ENCODE measurements at regions not wholly inside any gene's neighbourhood (a gene's known extent, or its start where the extent isn't known, plus 50 kb on each side); places are given as distances from the start of the nearest gene placed in this dataset.

DNA sequence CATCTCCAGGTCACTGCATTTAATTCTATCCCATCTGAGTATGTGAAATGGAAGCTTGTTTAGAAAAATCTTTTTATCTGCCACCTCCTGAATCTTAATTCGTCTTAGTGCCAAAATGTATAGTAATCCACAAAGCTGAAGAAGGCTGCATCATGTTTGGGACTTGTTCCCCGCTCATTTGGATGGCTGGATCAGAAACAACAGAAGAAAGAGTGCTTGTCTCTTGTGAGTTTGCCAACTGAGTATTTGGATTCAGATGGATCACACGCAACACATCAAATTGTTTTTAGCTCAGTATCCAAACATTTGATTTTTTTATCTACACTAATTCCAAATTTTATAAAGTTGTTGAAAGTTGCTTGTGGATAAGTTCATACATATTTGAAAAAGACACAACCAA is 197.2 kb upstream of the PAPPA start:
- TF ChIP-seq, protein P1, sequence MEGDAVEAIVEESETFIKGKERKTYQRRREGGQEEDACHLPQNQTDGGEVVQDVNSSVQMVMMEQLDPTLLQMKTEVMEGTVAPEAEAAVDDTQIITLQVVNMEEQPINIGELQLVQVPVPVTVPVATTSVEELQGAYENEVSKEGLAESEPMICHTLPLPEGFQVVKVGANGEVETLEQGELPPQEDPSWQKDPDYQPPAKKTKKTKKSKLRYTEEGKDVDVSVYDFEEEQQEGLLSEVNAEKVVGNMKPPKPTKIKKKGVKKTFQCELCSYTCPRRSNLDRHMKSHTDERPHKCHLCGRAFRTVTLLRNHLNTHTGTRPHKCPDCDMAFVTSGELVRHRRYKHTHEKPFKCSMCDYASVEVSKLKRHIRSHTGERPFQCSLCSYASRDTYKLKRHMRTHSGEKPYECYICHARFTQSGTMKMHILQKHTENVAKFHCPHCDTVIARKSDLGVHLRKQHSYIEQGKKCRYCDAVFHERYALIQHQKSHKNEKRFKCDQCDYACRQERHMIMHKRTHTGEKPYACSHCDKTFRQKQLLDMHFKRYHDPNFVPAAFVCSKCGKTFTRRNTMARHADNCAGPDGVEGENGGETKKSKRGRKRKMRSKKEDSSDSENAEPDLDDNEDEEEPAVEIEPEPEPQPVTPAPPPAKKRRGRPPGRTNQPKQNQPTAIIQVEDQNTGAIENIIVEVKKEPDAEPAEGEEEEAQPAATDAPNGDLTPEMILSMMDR (IDR thresholded peaks at IDR 0.05; ENCODE audit: low read depth, low read length, missing input control) = no peak
- no peak for TF ChIP-seq YY1 (IDR thresholded peaks at IDR 0.05)
- TF ChIP-seq, protein P2, sequence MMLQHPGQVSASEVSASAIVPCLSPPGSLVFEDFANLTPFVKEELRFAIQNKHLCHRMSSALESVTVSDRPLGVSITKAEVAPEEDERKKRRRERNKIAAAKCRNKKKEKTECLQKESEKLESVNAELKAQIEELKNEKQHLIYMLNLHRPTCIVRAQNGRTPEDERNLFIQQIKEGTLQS (IDR thresholded peaks at IDR 0.05) = no peak
- TF ChIP-seq GABPA (IDR thresholded peaks at IDR 0.05 in 1 of 2, conservative IDR thresholded peaks at IDR 0.05 in 1 of 2) = no peak
- no peak for TF ChIP-seq FOXA2 (IDR thresholded peaks at IDR 0.05)
- TF ChIP-seq, protein P3, sequence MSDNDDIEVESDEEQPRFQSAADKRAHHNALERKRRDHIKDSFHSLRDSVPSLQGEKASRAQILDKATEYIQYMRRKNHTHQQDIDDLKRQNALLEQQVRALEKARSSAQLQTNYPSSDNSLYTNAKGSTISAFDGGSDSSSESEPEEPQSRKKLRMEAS (IDR thresholded peaks at IDR 0.05) = no peak
- no peak for TF ChIP-seq HNF4A (conservative IDR thresholded peaks at IDR 0.05)
- no peak for TF ChIP-seq SP1 (IDR thresholded peaks at IDR 0.05)
- TF ChIP-seq RAD21 (IDR thresholded peaks at IDR 0.05) = no peak
- no peak for TF ChIP-seq FOXA1 (IDR thresholded peaks at IDR 0.05)
- TF ChIP-seq, protein P4, sequence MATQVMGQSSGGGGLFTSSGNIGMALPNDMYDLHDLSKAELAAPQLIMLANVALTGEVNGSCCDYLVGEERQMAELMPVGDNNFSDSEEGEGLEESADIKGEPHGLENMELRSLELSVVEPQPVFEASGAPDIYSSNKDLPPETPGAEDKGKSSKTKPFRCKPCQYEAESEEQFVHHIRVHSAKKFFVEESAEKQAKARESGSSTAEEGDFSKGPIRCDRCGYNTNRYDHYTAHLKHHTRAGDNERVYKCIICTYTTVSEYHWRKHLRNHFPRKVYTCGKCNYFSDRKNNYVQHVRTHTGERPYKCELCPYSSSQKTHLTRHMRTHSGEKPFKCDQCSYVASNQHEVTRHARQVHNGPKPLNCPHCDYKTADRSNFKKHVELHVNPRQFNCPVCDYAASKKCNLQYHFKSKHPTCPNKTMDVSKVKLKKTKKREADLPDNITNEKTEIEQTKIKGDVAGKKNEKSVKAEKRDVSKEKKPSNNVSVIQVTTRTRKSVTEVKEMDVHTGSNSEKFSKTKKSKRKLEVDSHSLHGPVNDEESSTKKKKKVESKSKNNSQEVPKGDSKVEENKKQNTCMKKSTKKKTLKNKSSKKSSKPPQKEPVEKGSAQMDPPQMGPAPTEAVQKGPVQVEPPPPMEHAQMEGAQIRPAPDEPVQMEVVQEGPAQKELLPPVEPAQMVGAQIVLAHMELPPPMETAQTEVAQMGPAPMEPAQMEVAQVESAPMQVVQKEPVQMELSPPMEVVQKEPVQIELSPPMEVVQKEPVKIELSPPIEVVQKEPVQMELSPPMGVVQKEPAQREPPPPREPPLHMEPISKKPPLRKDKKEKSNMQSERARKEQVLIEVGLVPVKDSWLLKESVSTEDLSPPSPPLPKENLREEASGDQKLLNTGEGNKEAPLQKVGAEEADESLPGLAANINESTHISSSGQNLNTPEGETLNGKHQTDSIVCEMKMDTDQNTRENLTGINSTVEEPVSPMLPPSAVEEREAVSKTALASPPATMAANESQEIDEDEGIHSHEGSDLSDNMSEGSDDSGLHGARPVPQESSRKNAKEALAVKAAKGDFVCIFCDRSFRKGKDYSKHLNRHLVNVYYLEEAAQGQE (IDR thresholded peaks at IDR 0.05) = no peak
- no peak for TF ChIP-seq JUND (IDR thresholded peaks at IDR 0.05)
- TF ChIP-seq, protein P5, sequence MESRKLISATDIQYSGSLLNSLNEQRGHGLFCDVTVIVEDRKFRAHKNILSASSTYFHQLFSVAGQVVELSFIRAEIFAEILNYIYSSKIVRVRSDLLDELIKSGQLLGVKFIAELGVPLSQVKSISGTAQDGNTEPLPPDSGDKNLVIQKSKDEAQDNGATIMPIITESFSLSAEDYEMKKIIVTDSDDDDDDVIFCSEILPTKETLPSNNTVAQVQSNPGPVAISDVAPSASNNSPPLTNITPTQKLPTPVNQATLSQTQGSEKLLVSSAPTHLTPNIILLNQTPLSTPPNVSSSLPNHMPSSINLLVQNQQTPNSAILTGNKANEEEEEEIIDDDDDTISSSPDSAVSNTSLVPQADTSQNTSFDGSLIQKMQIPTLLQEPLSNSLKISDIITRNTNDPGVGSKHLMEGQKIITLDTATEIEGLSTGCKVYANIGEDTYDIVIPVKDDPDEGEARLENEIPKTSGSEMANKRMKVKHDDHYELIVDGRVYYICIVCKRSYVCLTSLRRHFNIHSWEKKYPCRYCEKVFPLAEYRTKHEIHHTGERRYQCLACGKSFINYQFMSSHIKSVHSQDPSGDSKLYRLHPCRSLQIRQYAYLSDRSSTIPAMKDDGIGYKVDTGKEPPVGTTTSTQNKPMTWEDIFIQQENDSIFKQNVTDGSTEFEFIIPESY (IDR thresholded peaks at IDR 0.05) = no peak
- TF ChIP-seq TAF1 (conservative IDR thresholded peaks at IDR 0.05) = no peak

Measured in liver (tissue), 3 donors.